OCI-LY7 (cell line): ENCODE measurements at regions not wholly inside any gene's neighbourhood (a gene's known extent, or its start where the extent isn't known, plus 50 kb on each side); places are given as distances from the start of the nearest gene placed in this dataset.

ENCODE experiments used
- EZH2phosphoT487 ChIP-seq: fragments of 200-600 bp; sonication (generic); IDR thresholded peaks from 2 replicates; pipeline ENCODE4 v1.6.1; 2018; ENCODE audit warnings: low read depth, borderline replicate concordance, mild to moderate bottlenecking, mixed run types, antibody characterized with exemption, low read length, moderate library complexity, mixed read lengths
- TF ChIP-seq, protein P1 (sequence below): fragments of 200-600 bp; sonication (generic); conservative IDR thresholded peaks from 2 replicates; pipeline ENCODE4 v1.5.1; 2014; ENCODE audit warnings: mild to moderate bottlenecking, antibody characterized with exemption, low read length, moderate library complexity, mixed read lengths

DNA sequence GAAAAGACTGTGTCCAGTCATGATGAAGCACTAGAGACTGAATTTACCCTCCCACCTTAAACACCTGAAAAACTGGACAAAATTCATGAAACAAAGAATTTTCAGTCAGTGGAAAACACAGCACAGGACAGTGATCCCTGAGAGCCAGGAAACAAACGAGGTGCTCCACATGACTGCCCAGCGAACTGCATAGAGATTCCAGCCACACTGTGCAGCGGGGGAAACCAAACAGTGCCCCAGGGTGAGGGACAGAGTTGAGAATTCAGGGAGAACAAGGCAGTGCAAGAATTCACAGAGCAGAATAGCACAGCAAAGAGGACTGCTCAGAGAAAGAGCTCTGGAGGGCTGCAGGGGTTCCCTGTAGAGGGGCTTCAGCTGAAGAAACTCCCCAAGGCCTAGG, 55.5 kb upstream of the SEC24B start:
- TF ChIP-seq, protein P1, sequence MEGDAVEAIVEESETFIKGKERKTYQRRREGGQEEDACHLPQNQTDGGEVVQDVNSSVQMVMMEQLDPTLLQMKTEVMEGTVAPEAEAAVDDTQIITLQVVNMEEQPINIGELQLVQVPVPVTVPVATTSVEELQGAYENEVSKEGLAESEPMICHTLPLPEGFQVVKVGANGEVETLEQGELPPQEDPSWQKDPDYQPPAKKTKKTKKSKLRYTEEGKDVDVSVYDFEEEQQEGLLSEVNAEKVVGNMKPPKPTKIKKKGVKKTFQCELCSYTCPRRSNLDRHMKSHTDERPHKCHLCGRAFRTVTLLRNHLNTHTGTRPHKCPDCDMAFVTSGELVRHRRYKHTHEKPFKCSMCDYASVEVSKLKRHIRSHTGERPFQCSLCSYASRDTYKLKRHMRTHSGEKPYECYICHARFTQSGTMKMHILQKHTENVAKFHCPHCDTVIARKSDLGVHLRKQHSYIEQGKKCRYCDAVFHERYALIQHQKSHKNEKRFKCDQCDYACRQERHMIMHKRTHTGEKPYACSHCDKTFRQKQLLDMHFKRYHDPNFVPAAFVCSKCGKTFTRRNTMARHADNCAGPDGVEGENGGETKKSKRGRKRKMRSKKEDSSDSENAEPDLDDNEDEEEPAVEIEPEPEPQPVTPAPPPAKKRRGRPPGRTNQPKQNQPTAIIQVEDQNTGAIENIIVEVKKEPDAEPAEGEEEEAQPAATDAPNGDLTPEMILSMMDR = no peak
- TF ChIP-seq EZH2phosphoT487 = no peak
